Natural killer cell (primary cell): ENCODE measurements at regions not wholly inside any gene's neighbourhood (a gene's known extent, or its start where the extent isn't known, plus 50 kb on each side); places are given as distances from the start of the nearest gene placed in this dataset.
A peak's percentile ranks its signal among the peaks of the same experiment; 100 is the strongest.

ENCODE experiments used
- ATAC-seq, 3 donors: fragments of 150-1000 bp in 2 of 3; fragments of 200-7000 bp in 1 of 3; cut with Tn5 transposase; 1 replicate in 1 of 3; 2 replicates in 2 of 3; pipeline ENCODE4 v1.10.0; 2021; ENCODE audit warnings: mild to moderate bottlenecking in 2 of 3, moderate library complexity in 2 of 3
- DNase-seq, 2 donors: peaks; one replicate each; pipeline versions ENCODE4 v3.0.0 to v3.0.0-alpha.2; 2013 to 2021; ENCODE audit warnings: mixed read lengths in 1 of 2
- H3K27ac ChIP-seq: one replicate; pipeline ENCODE4 v1.5.1; 2013; ENCODE audit warnings: mild to moderate bottlenecking, low read length
- H3K27me3 ChIP-seq: one replicate; pipeline ENCODE4 v1.6.1; 2013; ENCODE audit warnings: low read length; ENCODE audit not compliant: control insufficient read depth, insufficient read depth
- H3K36me3 ChIP-seq: one replicate; pipeline ENCODE4 v1.6.1; 2013; ENCODE audit warnings: low read length; ENCODE audit not compliant: control insufficient read depth, insufficient read depth
- H3K4me1 ChIP-seq: one replicate; pipeline ENCODE4 v1.6.1; 2013; ENCODE audit warnings: low read length; ENCODE audit not compliant: control insufficient read depth, insufficient read depth
- H3K4me3 ChIP-seq: one replicate; pipeline ENCODE4 v1.5.1; 2013; ENCODE audit warnings: low read length
- H3K9me3 ChIP-seq: one replicate; pipeline ENCODE4 v1.6.1; 2013; ENCODE audit warnings: low read length; ENCODE audit not compliant: control insufficient read depth, insufficient read depth
- H3K27ac Mint-ChIP-seq, 2 donors: one replicate each; pipeline ENCODE4 v1.8.0; 2022; ENCODE audit warnings: mild to moderate bottlenecking in 2 of 2, mixed read lengths in 2 of 2, moderate library complexity in 1 of 2
- H3K27me3 Mint-ChIP-seq, 2 donors: one replicate each; pipeline ENCODE4 v1.8.0; 2022; ENCODE audit warnings: low read depth in 2 of 2, mixed read lengths in 2 of 2
- H3K36me3 Mint-ChIP-seq: one replicate; pipeline ENCODE4 v1.8.0; 2022; ENCODE audit warnings: mixed read lengths
- H3K4me1 Mint-ChIP-seq, 2 donors: one replicate each; pipeline ENCODE4 v1.8.0; 2022; ENCODE audit warnings: mixed read lengths in 2 of 2
- H3K4me3 Mint-ChIP-seq: one replicate; pipeline ENCODE4 v1.8.0; 2022; ENCODE audit warnings: mild to moderate bottlenecking, moderate library complexity, mixed read lengths
- H3K9me3 Mint-ChIP-seq, 2 donors: one replicate each; pipeline ENCODE4 v1.8.0; 2022; ENCODE audit warnings: mixed read lengths in 2 of 2
- CTCF ChIP-seq: fragments of 200-600 bp; IDR thresholded peaks from one replicate; pipeline ENCODE4 v1.8.0; 2022; ENCODE audit warnings: antibody characterized with exemption
- WGBS: methylation state at CpG from one replicate; pipeline ENCODE4 v1.1.7; 2013; ENCODE audit warnings: missing lambda C conversion rate; ENCODE audit not compliant: insufficient coverage; 5-methylcytosine and 5-hydroxymethylcytosine counted together
- intact Hi-C: fragments of 100-400 bp; cut with micrococcal nuclease; formaldehyde crosslinking; loops from one replicate; pipeline ENCODE4 v1.14.2; 2022

- Histone ChIP-seq H3K27ac (no peak overlapping the region), H3K9me3 (no peaks in the 10 kb centered on the region), H3K4me3 (no peak overlapping the region), H3K36me3 (no peaks in the 10 kb centered on the region), H3K27me3 (no peaks in the 10 kb centered on the region), H3K4me1 (no peaks in the 10 kb centered on the region)
- no peak for TF ChIP-seq CTCF
- intact Hi-C loops: no loop called here
- DNase-seq (no peak), ATAC-seq (no peak)
- no peaks in the 10 kb centered on the region for H3K27me3 Mint-ChIP-seq
- H3K36me3 Mint-ChIP-seq: no peaks in the 10 kb centered on the region
- H3K27ac Mint-ChIP-seq: no peak overlapping the region
- H3K9me3 Mint-ChIP-seq: peaks cover 2 to 11% of the 10 kb centered on the region in 2 donors
- WGBS: 86% methylated on average over 5 of the region's 5 CpGs
- no peak overlapping the region for H3K4me3 Mint-ChIP-seq
- H3K4me1 Mint-ChIP-seq: no peaks in the 10 kb centered on the region
These were observed 1288.0 kb upstream of the SORCS1 start for GRCh38 chr10:108452533-108452932.

GRCh38 chr10:108450280-108450679 is 1285.8 kb upstream of the SORCS1 start:
- DNase-seq: no peak
- Histone ChIP-seq H3K36me3 (no peaks in the 10 kb centered on the region), H3K27ac (no peak overlapping the region), H3K27me3 (no peaks in the 10 kb centered on the region), H3K4me1 (no peaks in the 10 kb centered on the region), H3K9me3 (no peaks in the 10 kb centered on the region), H3K4me3 (no peak overlapping the region)
- no peak for TF ChIP-seq CTCF
- Mint-ChIP-seq H3K36me3 (no peaks in the 10 kb centered on the region), H3K27ac (no peak overlapping the region), H3K27me3 (no peaks in the 10 kb centered on the region), H3K4me1 (no peaks in the 10 kb centered on the region), H3K9me3 (peaks cover 2 to 8% of the 10 kb centered on the region in 2 donors), H3K4me3 (no peak overlapping the region)
- intact Hi-C loops: no loop called here
- 7% methylated on average over 2 of the region's 2 CpGs for WGBS
- peak in 1 of 3 donors; percentile 60 for ATAC-seq

- Histone ChIP-seq H3K9me3 (no peaks in the 10 kb centered on the region), H3K4me1 (no peaks in the 10 kb centered on the region), H3K4me3 (no peak overlapping the region), H3K36me3 (no peaks in the 10 kb centered on the region), H3K27me3 (no peaks in the 10 kb centered on the region), H3K27ac (no peak overlapping the region)
- no peaks in the 10 kb centered on the region for H3K4me1 Mint-ChIP-seq
- no peak for ATAC-seq
- intact Hi-C loops: no loop called here
- no peaks in the 10 kb centered on the region for H3K27me3 Mint-ChIP-seq
- peaks cover 2 to 3% of the 10 kb centered on the region in 2 donors for H3K9me3 Mint-ChIP-seq
- H3K27ac Mint-ChIP-seq: no peak overlapping the region
- 73% methylated on average over 3 of the region's 3 CpGs for WGBS
- DNase-seq: no peak
- H3K4me3 Mint-ChIP-seq: no peak overlapping the region
- no peak for TF ChIP-seq CTCF
- H3K36me3 Mint-ChIP-seq: no peaks in the 10 kb centered on the region
These were observed 1281.2 kb upstream of the SORCS1 start for GRCh38 chr10:108445746-108446145.

- Mint-ChIP-seq H3K27me3 (no peaks in the 10 kb centered on the region), H3K4me3 (no peak overlapping the region), H3K9me3 (peaks cover 7 to 10% of the 10 kb centered on the region in 2 donors), H3K4me1 (no peaks in the 10 kb centered on the region), H3K27ac (no peak overlapping the region), H3K36me3 (no peaks in the 10 kb centered on the region)
- no peak for DNase-seq
- Histone ChIP-seq H3K27ac (no peak overlapping the region), H3K27me3 (no peaks in the 10 kb centered on the region), H3K4me3 (no peak overlapping the region), H3K4me1 (no peaks in the 10 kb centered on the region), H3K9me3 (no peaks in the 10 kb centered on the region), H3K36me3 (no peaks in the 10 kb centered on the region)
- 71% methylated on average over 1 of the region's 2 CpGs for WGBS
- no peak for TF ChIP-seq CTCF
- ATAC-seq: no peak
- intact Hi-C loops: no loop called here
These were observed 1279.1 kb upstream of the SORCS1 start for GRCh38 chr10:108443636-108444035.
